ENCODE measurements at regions not wholly inside any gene's neighbourhood (a gene's known extent, or its start where the extent isn't known, plus 50 kb on each side); places are given as distances from the start of the nearest gene placed in this dataset.

DNA sequence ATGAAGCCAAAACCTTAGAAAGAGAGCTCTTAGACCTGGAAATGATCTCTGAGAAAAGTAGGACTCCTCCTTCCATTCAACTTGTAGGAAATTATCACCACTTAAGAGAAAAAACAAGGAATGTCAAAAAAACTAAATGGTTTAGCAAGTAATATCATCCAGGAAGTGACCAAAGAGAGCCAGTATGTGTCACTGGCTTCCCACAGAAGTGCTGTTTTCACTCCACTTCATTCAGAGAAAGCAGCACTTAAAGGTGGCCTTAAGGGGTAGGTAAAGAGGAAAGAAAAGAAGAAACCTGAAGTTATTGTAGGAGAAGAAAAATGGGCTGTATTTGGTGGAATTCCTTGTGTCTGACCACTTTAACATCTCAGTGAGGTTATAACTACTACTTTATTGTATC, 414.4 kb upstream of the ETAA1 start:
- no peak for TF ChIP-seq GABPA (IDR thresholded peaks at IDR 0.05; ENCODE audit: low read depth)
- TF ChIP-seq, protein P1, sequence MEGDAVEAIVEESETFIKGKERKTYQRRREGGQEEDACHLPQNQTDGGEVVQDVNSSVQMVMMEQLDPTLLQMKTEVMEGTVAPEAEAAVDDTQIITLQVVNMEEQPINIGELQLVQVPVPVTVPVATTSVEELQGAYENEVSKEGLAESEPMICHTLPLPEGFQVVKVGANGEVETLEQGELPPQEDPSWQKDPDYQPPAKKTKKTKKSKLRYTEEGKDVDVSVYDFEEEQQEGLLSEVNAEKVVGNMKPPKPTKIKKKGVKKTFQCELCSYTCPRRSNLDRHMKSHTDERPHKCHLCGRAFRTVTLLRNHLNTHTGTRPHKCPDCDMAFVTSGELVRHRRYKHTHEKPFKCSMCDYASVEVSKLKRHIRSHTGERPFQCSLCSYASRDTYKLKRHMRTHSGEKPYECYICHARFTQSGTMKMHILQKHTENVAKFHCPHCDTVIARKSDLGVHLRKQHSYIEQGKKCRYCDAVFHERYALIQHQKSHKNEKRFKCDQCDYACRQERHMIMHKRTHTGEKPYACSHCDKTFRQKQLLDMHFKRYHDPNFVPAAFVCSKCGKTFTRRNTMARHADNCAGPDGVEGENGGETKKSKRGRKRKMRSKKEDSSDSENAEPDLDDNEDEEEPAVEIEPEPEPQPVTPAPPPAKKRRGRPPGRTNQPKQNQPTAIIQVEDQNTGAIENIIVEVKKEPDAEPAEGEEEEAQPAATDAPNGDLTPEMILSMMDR (IDR thresholded peaks at IDR 0.05; ENCODE audit: insufficient read depth, low read length), result no peak
- TF ChIP-seq POLR2AphosphoS5 (IDR thresholded peaks at IDR 0.05; ENCODE audit: low read depth), result no peak
- no peak for TF ChIP-seq SPI1 (IDR thresholded peaks at IDR 0.05; ENCODE audit: borderline replicate concordance, low read depth)
- TF ChIP-seq REST (IDR thresholded peaks at IDR 0.05; ENCODE audit: insufficient replicate concordance, low read depth), result no peak
